ENCODE measurements at regions not wholly inside any gene's neighbourhood (a gene's known extent, or its start where the extent isn't known, plus 50 kb on each side); places are given as distances from the start of the nearest gene placed in this dataset.

DNA sequence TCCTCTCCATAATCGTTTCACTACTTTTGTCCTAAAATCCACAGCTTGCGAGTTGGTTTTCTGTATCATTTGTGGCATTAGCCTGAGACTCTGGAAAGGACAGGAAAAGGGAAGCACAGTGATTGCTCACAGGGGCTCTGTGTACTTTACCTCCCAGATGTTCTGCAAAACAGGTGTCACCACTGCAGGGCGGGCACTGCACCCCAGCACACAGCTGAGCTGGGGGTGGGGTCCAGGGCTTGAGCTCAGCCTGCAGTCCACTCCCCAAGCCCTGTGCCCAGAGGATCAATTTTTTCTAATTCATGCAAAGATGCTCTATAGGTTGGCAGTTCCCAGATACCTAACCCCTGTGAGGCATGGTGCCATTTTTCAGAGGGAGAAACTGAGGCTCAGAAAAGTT, 119.4 kb upstream of the GLI2 start:
- no peak for TF ChIP-seq EGR1 (IDR thresholded peaks at IDR 0.05)
- TF ChIP-seq USF1 (IDR thresholded peaks at IDR 0.05) = no peak
- TF ChIP-seq TEAD4 (IDR thresholded peaks at IDR 0.05) = no peak
- no peak for TF ChIP-seq MAX (IDR thresholded peaks at IDR 0.05)
- TF ChIP-seq, protein P1, sequence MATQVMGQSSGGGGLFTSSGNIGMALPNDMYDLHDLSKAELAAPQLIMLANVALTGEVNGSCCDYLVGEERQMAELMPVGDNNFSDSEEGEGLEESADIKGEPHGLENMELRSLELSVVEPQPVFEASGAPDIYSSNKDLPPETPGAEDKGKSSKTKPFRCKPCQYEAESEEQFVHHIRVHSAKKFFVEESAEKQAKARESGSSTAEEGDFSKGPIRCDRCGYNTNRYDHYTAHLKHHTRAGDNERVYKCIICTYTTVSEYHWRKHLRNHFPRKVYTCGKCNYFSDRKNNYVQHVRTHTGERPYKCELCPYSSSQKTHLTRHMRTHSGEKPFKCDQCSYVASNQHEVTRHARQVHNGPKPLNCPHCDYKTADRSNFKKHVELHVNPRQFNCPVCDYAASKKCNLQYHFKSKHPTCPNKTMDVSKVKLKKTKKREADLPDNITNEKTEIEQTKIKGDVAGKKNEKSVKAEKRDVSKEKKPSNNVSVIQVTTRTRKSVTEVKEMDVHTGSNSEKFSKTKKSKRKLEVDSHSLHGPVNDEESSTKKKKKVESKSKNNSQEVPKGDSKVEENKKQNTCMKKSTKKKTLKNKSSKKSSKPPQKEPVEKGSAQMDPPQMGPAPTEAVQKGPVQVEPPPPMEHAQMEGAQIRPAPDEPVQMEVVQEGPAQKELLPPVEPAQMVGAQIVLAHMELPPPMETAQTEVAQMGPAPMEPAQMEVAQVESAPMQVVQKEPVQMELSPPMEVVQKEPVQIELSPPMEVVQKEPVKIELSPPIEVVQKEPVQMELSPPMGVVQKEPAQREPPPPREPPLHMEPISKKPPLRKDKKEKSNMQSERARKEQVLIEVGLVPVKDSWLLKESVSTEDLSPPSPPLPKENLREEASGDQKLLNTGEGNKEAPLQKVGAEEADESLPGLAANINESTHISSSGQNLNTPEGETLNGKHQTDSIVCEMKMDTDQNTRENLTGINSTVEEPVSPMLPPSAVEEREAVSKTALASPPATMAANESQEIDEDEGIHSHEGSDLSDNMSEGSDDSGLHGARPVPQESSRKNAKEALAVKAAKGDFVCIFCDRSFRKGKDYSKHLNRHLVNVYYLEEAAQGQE (IDR thresholded peaks at IDR 0.05; ENCODE audit: low read depth) = no peak
- TF ChIP-seq FOXM1 (IDR thresholded peaks at IDR 0.05; ENCODE audit: borderline replicate concordance, low read depth) = no peak

GRCh38 chr2:120617055-120617454, 118.6 kb upstream of the GLI2 start:
- no peak for TF ChIP-seq TCF12 (IDR thresholded peaks at IDR 0.05; ENCODE audit: low read depth)
- TF ChIP-seq EP300 (IDR thresholded peaks at IDR 0.05; ENCODE audit: borderline replicate concordance) = no peak
- TF ChIP-seq RAD21 (IDR thresholded peaks at IDR 0.05; ENCODE audit: low read depth) = no peak
- no peak for TF ChIP-seq EGR1 (IDR thresholded peaks at IDR 0.05)
- TF ChIP-seq MAX (IDR thresholded peaks at IDR 0.05) = no peak
- no peak for TF ChIP-seq CREB1 (IDR thresholded peaks at IDR 0.05; ENCODE audit: low read depth)

GRCh38 chr2:120618830-120619229, 116.8 kb upstream of the GLI2 start:
- TF ChIP-seq, protein P1 (IDR thresholded peaks at IDR 0.05; ENCODE audit: low read depth) = no peak
- TF ChIP-seq EGR1 (IDR thresholded peaks at IDR 0.05) = no peak
- TF ChIP-seq NFIC (IDR thresholded peaks at IDR 0.05) = no peak
- TF ChIP-seq TCF12 (IDR thresholded peaks at IDR 0.05; ENCODE audit: low read depth) = no peak

GRCh38 chr2:120619579-120619978, 116.1 kb upstream of the GLI2 start:
- TF ChIP-seq USF1 (IDR thresholded peaks at IDR 0.05) (no peak), YY1 (IDR thresholded peaks at IDR 0.05; ENCODE audit: low read depth) (no peak), CREB1 (IDR thresholded peaks at IDR 0.05; ENCODE audit: low read depth) (no peak), MAX (IDR thresholded peaks at IDR 0.05) (no peak), NFIC (IDR thresholded peaks at IDR 0.05) (no peak), EGR1 (IDR thresholded peaks at IDR 0.05) (no peak), TCF12 (IDR thresholded peaks at IDR 0.05; ENCODE audit: low read depth) (no peak), EP300 (IDR thresholded peaks at IDR 0.05; ENCODE audit: borderline replicate concordance) (no peak), FOXM1 (IDR thresholded peaks at IDR 0.05; ENCODE audit: borderline replicate concordance, low read depth) (no peak), CEBPB (IDR thresholded peaks at IDR 0.05) (no peak), TAF1 (IDR thresholded peaks at IDR 0.05; ENCODE audit: low read depth) (no peak), ZBTB7A (IDR thresholded peaks at IDR 0.05; ENCODE audit: low read depth) (no peak), TEAD4 (IDR thresholded peaks at IDR 0.05) (no peak), RAD21 (IDR thresholded peaks at IDR 0.05; ENCODE audit: low read depth) (no peak)
- TF ChIP-seq, protein P1 (IDR thresholded peaks at IDR 0.05; ENCODE audit: low read depth) = no peak

GRCh38 chr2:120620025-120620793, 115.5 kb upstream of the GLI2 start:
- TF ChIP-seq, protein P1 (IDR thresholded peaks at IDR 0.05; ENCODE audit: low read depth) = no peak
- TF ChIP-seq TCF12 (IDR thresholded peaks at IDR 0.05; ENCODE audit: low read depth) (no peak), YY1 (IDR thresholded peaks at IDR 0.05; ENCODE audit: low read depth) (no peak), ZBTB7A (IDR thresholded peaks at IDR 0.05; ENCODE audit: low read depth) (no peak), USF1 (IDR thresholded peaks at IDR 0.05) (no peak), FOXM1 (IDR thresholded peaks at IDR 0.05; ENCODE audit: borderline replicate concordance, low read depth) (no peak), NFIC (IDR thresholded peaks at IDR 0.05) (no peak), EGR1 (IDR thresholded peaks at IDR 0.05) (no peak), TEAD4 (IDR thresholded peaks at IDR 0.05) (no peak), CREB1 (IDR thresholded peaks at IDR 0.05; ENCODE audit: low read depth) (no peak), MAX (IDR thresholded peaks at IDR 0.05) (no peak), TAF1 (IDR thresholded peaks at IDR 0.05; ENCODE audit: low read depth) (no peak), EP300 (IDR thresholded peaks at IDR 0.05; ENCODE audit: borderline replicate concordance) (no peak), CEBPB (IDR thresholded peaks at IDR 0.05) (no peak), RAD21 (IDR thresholded peaks at IDR 0.05; ENCODE audit: low read depth) (no peak)
